ENCODE measurements at regions not wholly inside any gene's neighbourhood (a gene's known extent, or its start where the extent isn't known, plus 50 kb on each side); places are given as distances from the start of the nearest gene placed in this dataset.

GRCh38 chr5:6011199-6011598 lies 367.1 kb downstream of the MED10 start:
- DNase-seq (ENCODE audit: low read depth, low spot score), result no peak

GRCh38 chr5:6006838-6007314 lies 371.5 kb downstream of the MED10 start:
- no peak for DNase-seq (ENCODE audit: low read depth, low spot score)

- DNase-seq (ENCODE audit: low read depth, low spot score), result no peak
Observed at GRCh38 chr5:6003040-6003825, 375.1 kb downstream of the MED10 start.

- DNase-seq (ENCODE audit: low read depth, low spot score), result no peak
Observed at GRCh38 chr5:6000867-6001266, 377.5 kb downstream of the MED10 start.

GRCh38 chr5:5995819-5996218 lies 382.5 kb downstream of the MED10 start:
- no peak for DNase-seq (ENCODE audit: low read depth, low spot score)

GRCh38 chr5:5986492-5987178 lies 391.7 kb downstream of the MED10 start:
- no peak for DNase-seq (ENCODE audit: low read depth, low spot score)

GRCh38 chr5:5985332-5985731 lies 393.0 kb downstream of the MED10 start:
- no peak for DNase-seq (ENCODE audit: low read depth, low spot score)

- DNase-seq (ENCODE audit: low read depth, low spot score), result no peak
Observed at GRCh38 chr5:5983261-5983980, 394.9 kb downstream of the MED10 start.

GRCh38 chr5:5981562-5981961 lies 396.8 kb downstream of the MED10 start:
- DNase-seq (ENCODE audit: low read depth, low spot score), result no peak

- DNase-seq (ENCODE audit: low read depth, low spot score), result no peak
Observed at GRCh38 chr5:5980538-5980895, 397.8 kb downstream of the MED10 start.

- DNase-seq (ENCODE audit: low read depth, low spot score), result no peak
Observed at GRCh38 chr5:5979761-5980537, 398.4 kb downstream of the MED10 start.

- DNase-seq (ENCODE audit: low read depth, low spot score), result no peak
Observed at GRCh38 chr5:5979377-5979760, 399.0 kb downstream of the MED10 start.

- DNase-seq (ENCODE audit: low read depth, low spot score), result no peak
Observed at GRCh38 chr5:5978501-5979376, 399.6 kb downstream of the MED10 start.

GRCh38 chr5:5971203-5971602 lies 407.1 kb downstream of the MED10 start:
- DNase-seq (ENCODE audit: low read depth, low spot score), result no peak

GRCh38 chr5:5969942-5970483 lies 408.3 kb downstream of the MED10 start:
- no peak for DNase-seq (ENCODE audit: low read depth, low spot score)

GRCh38 chr5:5968981-5969380 lies 409.4 kb downstream of the MED10 start:
- DNase-seq (ENCODE audit: low read depth, low spot score), result no peak

GRCh38 chr5:5967944-5968343 lies 410.4 kb downstream of the MED10 start:
- no peak for DNase-seq (ENCODE audit: low read depth, low spot score)

- no peak for DNase-seq (ENCODE audit: low read depth, low spot score)
Observed at GRCh38 chr5:5967373-5967772, 411.0 kb downstream of the MED10 start.

- DNase-seq (ENCODE audit: low read depth, low spot score), result no peak
Observed at GRCh38 chr5:5965132-5965531, 413.2 kb downstream of the MED10 start.

GRCh38 chr5:5964347-5964746 lies 414.0 kb downstream of the MED10 start:
- DNase-seq (ENCODE audit: low read depth, low spot score), result no peak

Data from brain pericyte (primary cell).